ENCODE measurements at regions not wholly inside any gene's neighbourhood (a gene's known extent, or its start where the extent isn't known, plus 50 kb on each side); places are given as distances from the start of the nearest gene placed in this dataset.

DNA sequence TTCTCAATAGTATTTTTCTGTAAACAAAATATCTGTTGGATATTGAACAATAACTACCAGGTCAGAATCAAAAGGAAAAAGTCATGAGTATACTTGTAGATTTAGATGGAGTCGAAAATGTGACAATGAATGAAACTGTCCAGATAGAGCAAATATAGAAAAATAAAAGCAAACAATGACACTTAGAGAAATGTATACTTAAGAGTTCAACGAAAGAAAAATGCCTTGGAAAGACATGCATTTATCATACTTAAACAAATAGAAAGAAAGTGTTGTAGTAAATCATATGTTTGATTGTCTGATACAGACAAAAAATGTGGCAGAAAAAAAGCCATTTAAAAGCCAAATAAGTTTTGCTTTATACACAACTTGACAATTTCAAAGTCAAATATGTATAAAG, 571.2 kb upstream of the MGAT4C start:
- no peak overlapping the region for H3K4me3 ChIP-seq (ENCODE audit: low read depth, low read length)
- no peak for DNase-seq (ENCODE audit: low read depth)

DNA sequence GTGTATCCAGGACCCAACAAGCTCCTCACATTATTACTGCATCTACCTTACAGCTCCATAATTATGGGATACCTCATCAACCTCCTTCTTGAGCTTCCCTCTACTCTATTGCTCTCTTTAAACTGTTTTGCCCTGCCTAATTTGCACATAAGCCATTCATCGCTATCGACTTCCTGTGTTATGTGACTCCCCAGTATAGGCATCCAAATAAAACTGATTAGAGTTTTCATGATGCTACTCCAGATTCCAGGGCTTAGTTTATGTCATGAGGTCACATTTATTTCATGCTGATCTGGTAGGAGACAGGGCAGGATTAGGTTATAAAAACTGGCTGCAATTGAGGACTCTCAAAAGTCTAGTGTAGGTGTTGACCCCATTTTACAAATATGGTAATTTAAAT, 569.9 kb upstream of the MGAT4C start:
- no peak for DNase-seq (ENCODE audit: low read depth)
- no peak overlapping the region for H3K4me3 ChIP-seq (ENCODE audit: low read depth, low read length)

DNA sequence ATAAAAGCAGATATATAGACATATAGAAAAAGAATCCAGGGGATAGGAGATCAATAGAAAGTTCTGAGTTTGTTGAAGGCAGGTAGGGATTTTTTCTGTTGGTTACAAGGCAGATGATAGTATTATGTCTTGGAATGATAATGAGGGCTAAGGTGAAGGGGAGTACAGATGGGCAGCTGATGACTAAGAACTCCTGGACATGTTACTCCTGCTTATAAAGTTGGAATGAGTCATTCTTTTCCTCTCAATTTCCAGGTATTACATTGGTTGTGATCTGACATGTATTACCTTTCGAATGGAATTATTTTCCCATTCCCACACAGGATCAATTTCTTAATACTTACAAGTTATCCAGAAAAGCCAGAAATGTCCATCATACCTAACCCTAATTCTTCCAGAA, 545.2 kb upstream of the MGAT4C start:
- no peak for DNase-seq (ENCODE audit: low read depth)

DNA sequence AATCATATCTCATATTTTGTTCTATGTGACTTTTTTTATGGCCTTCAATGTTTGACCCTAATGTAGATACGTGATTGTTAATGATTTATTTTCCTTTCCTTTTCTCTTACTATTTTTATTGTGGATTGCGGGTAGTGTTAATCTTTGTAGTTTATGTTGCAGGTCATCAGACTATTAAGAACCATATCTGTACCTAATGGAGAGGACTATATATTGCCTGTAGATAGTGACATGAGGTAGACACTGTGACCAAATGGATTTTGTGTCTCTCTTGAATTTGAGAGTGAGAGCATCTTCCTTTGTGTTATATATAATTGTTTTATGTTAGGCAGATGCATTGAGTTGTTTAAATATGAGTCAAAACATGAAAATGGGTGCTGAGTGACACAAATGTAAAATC, 543.4 kb upstream of the MGAT4C start:
- no peak for DNase-seq (ENCODE audit: low read depth)
- no peak overlapping the region for H3K4me3 ChIP-seq (ENCODE audit: low read depth, low read length)

More for the DNA sequence above, 545.2 kb upstream of the MGAT4C start:
- H3K4me3 ChIP-seq (ENCODE audit: low read depth, low read length) = no peak overlapping the region

DNA sequence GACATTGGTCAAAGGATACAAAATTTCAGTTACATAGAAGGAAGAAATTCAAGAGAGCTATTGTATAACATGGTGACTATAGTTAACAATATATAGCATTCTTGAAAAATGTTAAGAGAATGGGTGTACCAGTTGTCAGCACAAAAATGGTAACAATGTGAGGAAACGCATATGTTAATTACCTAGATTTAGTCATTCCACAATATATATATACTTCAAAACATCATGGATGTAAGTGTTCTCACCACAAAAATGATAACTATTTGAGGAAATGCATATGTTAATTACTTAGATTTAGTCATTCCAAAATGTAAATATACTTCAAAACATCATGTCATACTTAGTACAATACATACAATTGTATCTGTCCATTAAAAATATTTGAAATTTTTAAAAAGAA, 540.4 kb upstream of the MGAT4C start:
- H3K4me3 ChIP-seq (ENCODE audit: low read depth, low read length) = no peak overlapping the region
- DNase-seq (ENCODE audit: low read depth) = no peak

DNA sequence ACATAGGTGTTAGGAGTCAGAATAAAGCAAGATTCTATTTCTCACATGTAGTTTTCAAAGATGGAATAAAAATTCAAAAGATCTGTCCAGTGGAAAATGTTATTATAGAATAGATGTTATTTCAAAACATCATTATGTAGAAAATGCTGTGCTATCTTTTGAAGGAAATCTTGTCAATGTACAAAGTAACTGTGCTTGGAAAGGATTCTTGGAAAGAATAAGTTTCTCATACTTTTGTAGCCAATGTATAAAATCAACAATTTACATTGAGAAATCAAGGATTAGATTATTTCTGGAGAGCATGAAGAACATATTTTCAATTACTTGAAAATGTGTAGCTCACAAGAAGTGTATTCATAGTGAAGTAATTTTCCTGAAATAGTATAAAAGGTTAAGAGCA, 532.5 kb upstream of the MGAT4C start:
- no peak for DNase-seq (ENCODE audit: low read depth)
- H3K4me3 ChIP-seq (ENCODE audit: low read depth, low read length) = no peak overlapping the region

DNA sequence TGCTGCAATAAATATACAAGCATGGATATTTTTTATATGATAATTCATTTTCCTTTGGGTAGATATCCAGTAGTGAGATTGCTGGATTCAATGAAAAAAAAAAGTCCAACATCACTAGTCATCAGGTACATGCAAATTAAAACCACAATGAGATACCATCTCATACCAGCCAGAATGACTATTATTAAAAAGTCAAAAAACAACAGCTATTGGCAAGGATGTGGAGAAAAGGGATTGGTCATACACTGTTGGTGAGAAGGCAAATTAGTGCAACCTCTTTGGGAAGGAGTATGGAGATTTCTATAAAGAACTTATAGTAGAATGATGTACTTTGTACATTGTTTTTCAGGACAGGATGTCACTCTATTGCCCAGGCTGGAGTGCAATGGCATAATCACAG, 531.2 kb upstream of the MGAT4C start:
- DNase-seq (ENCODE audit: low read depth) = no peak
- no peak overlapping the region for H3K4me3 ChIP-seq (ENCODE audit: low read depth, low read length)

DNA sequence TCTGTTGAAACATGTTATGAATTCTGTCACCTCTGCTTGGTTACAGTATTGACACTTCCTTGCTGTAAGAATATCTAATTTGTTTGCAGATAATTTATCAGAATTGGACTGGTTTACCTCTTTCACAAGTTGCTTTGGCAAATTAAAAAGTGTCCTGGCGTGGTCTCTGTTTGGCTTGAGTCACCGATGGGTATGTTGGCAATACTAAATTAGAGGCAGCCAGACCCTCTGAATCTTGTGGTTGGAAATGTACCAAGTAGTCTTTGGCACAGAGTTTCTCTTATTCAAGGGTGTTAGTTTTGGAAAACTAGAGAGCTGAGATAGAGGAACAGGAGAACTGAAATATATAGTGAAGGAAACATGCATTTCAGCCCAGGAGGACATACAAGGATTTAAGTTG, 521.1 kb upstream of the MGAT4C start:
- no peak overlapping the region for H3K4me3 ChIP-seq (ENCODE audit: low read depth, low read length)
- DNase-seq (ENCODE audit: low read depth) = no peak

DNA sequence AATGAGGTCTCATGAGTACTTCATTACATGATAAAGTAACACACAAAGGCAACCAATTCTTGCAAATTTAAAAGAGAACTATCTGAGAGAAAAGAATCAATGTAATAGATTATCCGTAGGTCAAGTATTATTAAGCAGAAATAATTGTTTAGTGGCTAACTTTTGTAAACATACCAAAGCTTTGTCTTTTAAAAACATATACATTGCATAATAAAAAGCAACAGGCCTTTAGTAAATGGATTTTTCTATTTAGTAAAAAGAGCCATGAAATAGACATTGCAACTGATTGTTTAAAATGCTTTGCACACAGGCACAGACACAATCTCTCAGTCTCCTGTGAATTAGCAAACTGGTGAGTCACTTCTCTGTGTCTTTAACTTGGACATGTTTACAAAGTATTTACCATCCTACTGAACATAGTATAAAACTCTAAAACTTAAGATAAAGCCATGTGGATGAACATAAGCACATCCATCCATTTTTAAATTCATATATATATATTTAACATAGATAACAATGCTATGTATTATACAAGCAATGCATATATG, 518.7 kb upstream of the MGAT4C start:
- no peak overlapping the region for H3K4me3 ChIP-seq (ENCODE audit: low read depth, low read length)
- no peak for DNase-seq (ENCODE audit: low read depth)

DNA sequence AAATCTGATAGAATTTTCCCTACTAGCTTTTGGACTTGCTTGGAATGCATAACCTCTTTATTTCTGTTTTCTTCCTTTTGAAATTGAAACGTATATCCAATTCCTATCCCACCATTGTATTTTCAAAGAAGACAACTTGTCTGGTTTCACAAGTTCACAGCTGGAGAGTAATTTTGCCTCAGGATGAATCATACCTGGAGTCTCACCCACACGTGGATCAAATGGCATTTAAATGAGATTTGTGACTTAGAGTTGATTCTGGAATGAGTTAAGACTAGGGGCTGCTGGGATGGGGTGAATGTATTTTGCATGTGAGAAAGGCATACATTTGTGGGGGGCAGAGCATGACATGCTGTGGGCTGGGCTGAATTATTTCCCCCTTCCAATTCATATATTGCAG, 516.5 kb upstream of the MGAT4C start:
- DNase-seq (ENCODE audit: low read depth) = peak; percentile 33

DNA sequence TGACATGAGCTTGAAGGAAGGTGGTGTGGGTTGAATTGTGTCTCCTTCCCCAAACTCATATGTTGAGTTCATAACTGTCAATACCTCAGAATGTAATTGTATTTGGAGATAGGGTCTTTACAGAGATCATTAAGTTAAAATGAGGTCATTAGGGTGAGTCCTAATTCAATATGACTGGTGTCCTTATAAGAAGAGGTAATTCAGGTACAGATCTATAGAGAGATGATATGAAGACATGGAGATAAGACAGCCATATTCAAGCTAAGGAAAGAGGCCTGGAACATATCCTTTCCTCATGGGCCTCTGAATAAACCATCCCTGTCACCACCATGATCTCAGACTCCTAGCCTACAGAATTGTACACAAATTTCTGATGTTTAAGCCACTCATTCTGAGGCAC, 514.7 kb upstream of the MGAT4C start:
- DNase-seq (ENCODE audit: low read depth) = no peak
- H3K4me3 ChIP-seq (ENCODE audit: low read depth, low read length) = no peak overlapping the region

More for the DNA sequence above, 516.5 kb upstream of the MGAT4C start:
- H3K4me3 ChIP-seq (ENCODE audit: low read depth, low read length) = no peak overlapping the region

DNA sequence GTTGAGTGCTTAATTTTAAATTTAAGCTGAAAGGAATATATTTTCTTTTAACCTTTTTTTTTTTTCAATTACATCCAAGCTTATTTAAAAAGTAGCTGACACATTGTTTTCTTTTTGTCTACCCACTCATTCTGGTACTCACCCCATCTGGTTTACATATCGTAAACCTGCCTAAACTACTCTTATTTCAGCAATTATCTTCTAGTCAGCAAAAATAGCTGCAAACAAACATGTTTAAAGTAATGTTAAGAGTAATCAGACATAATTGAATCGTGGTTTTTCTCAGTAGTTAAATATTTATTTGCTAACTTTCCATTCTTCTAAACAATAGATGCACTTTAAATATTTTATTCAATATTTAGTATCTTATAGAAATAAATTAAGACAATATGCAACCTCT, 492.7 kb upstream of the MGAT4C start:
- H3K4me3 ChIP-seq (ENCODE audit: low read depth, low read length) = no peak overlapping the region
- DNase-seq (ENCODE audit: low read depth) = no peak

DNA sequence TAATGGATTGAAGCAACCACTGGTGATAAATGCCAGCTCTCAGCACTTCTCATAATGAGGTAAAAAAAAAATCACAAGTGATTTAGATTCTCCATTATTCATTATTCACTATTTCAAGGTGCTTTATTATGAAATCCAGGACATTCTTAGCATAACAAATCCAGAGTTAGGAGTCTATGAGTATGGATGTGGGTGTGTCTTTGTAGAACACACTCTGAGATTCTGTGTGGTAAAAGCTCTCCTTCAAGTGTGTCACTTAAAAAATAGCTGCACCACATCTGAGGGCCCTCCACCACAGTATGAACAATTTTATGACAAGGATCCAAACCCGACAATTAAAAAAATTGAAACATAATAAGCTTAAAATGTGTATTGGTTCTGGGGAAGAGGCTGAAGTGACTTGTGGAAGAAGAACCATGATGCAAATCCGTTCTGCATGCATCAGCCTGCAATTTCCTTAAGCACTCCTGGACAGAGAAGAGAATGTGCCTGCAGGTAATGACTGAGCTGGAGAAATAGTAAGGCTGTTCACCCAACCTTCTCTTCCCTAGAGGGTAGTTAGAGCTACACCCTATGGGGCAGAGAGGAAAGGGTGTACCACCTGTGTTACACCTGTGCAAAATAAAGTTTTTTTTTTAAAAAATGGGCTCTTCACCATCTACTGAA, 488.5 kb upstream of the MGAT4C start:
- no peak overlapping the region for H3K4me3 ChIP-seq (ENCODE audit: low read depth, low read length)
- no peak for DNase-seq (ENCODE audit: low read depth)

DNA sequence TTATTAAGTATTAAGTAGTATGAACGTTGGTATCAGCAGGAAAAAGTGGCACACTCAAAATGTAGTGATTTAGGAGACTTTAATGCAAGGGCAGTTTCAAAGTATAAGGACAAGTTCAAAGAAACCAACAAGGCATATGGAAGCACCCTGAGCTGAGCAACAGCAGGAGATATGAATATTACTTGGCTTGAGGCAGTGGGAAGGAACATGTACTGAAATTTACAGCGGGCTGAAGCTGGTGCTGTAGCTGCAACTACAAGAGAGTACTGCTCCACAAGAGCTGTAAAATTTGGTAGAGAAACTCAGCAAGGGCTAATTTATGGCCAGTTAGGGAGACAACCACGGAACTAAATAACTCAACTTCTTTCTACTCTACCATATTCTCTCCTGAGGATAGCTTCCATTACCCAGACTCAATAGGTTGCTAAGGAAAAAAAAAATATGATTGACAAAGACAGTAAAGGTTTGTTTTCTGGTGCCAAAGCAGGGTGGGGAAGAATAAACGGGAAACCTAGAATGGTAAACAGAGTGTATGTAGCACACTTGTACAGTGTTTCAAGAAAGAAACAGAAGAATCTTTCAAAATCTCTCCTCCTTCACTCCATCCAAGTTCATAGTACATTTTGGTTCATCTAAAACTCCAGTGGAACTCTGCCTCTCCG, 487.8 kb upstream of the MGAT4C start:
- no peak for DNase-seq (ENCODE audit: low read depth)

DNA sequence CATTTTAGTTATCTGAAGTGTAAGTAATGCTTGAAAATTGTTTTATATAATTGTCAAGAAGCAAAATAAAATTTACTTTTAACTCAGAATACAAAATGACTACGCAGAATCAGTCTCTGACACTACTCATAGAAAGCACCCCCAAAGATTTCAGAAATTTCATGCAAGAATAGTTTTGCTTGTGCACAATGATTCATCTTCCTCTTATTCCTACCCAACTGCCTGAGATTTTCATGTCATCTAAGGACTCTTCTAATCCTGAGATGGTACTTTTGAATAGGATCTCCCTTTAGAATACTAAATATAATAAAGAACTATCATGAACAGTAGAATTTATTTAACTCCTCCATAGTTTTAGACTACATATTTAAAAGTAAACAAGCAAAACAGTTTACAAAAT, 485.3 kb upstream of the MGAT4C start:
- DNase-seq (ENCODE audit: low read depth) = no peak
- H3K4me3 ChIP-seq (ENCODE audit: low read depth, low read length) = no peak overlapping the region

More for the DNA sequence above, 487.8 kb upstream of the MGAT4C start:
- no peak overlapping the region for H3K4me3 ChIP-seq (ENCODE audit: low read depth, low read length)

DNA sequence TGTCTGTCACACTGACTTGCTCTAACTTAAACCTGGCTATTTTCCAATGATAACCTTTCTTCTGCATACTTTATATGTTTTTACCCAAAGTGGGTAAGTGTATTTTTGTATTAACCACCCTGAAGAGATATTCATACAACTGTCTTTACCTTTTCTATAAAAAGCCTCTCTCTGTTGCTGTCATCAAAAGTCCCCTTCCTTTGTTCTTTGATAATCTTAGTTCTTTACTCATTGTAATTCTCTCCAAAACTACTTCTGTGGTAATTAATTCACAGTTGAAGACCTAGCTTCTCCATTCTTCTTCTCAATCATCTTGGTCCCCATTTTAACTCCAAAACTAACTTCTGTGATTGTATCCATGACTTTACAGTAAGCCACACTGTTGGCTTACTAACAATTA, 479.7 kb upstream of the MGAT4C start:
- H3K4me3 ChIP-seq (ENCODE audit: low read depth, low read length) = no peak overlapping the region
- DNase-seq (ENCODE audit: low read depth) = no peak

DNA sequence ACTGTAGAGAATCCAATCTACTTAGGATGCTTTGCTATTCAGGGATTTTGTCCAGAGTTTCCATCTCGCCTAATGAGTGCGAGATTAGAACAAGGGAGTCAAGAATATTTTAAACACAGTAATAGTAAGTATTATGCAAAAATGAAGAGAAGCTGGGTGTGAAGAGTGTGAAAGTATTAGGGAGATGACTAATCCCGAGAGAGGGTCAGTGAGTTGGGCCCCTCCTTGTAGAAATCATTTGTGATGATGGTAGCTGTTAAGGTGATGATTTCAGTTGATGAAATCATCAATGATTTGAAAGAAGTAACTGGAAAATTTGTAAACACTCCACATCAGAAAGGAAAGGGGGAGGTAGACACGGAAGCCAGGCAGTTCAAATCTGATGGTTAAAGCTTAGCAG, 478.9 kb upstream of the MGAT4C start:
- H3K4me3 ChIP-seq (ENCODE audit: low read depth, low read length) = no peak overlapping the region
- no peak for DNase-seq (ENCODE audit: low read depth)

DNA sequence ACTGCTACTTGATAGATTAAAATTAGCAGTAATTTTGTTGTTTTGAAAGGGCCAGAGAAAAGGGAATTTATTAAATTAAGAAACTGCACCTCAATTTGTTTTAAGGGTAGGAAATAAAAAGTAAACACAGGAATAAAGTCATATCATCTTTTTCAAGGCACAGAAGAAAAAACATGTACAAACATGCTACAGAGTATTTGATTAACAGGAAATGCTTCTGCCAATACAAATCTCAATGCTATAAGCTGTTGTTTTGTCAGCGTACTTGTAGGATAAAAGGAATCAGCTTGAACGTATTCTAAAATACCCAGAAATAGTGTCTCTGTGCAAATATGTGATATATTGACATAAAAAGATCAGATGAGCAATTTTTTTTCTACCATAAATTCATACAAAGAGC, 474.0 kb upstream of the MGAT4C start:
- H3K4me3 ChIP-seq (ENCODE audit: low read depth, low read length) = no peak overlapping the region
- DNase-seq (ENCODE audit: low read depth) = no peak

DNA sequence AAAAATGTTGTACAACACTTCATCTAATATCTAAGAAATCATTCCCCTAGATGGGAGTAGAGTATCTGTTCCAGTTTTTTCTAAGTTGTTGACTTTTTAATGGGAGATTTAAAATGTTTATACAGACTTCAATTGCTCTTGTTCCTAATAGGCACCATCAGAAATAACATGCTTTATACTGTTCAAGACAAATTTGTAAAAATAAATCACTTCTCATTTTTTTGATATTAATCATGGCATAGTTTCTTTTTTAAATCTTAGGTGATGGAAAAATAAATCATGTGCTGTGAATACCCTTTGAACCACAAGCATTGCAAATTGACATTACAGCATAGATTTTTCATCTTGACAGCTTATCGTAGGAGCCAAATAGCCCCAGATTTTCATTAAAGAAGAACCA, 473.5 kb upstream of the MGAT4C start:
- DNase-seq (ENCODE audit: low read depth) = no peak
- no peak overlapping the region for H3K4me3 ChIP-seq (ENCODE audit: low read depth, low read length)

DNA sequence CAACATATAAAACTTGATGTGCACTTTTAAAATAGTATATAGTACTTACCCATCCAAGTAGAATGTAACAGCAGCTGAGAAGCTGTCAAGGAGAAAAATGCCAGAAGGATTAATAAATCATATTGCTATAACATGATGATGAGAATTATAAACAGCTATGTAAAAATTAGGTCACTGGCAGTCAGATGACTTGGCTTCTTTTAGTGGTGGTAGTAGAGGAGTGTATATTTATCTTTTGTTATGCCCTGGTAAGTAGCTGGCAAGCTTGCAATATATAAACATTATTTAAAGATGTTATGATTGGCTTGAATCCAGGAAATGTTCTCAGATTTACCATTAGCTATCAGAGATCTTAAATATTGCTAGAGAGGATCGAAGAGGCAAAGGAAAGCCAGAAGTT, 471.0 kb upstream of the MGAT4C start:
- no peak overlapping the region for H3K4me3 ChIP-seq (ENCODE audit: low read depth, low read length)
- peak; percentile 72 for DNase-seq (ENCODE audit: low read depth)

DNA sequence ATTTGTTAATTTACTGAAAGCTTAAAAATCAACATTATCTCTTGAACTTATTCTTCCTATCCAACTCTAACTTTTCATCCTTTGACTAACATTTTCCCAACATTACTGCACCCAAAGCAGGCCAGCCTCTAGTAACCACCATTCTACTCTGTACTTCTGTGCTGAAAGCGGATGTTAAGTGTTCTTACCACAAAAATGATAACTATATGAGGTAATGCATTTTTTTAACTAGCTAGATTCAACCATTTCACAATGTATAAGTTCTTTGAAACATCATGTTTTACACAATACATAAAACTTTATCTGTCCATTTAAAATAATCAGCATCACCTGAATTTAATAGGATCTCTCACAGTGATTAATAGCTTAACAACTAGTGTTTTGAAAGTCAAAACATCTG, 468.5 kb upstream of the MGAT4C start:
- peak; percentile 63 for DNase-seq (ENCODE audit: low read depth)
- no peak overlapping the region for H3K4me3 ChIP-seq (ENCODE audit: low read depth, low read length)
